Neural cell (in vitro differentiated cells): ENCODE measurements at regions not wholly inside any gene's neighbourhood (a gene's known extent, or its start where the extent isn't known, plus 50 kb on each side); places are given as distances from the start of the nearest gene placed in this dataset.

Experiments used
- EP300 ChIP-seq: fragments of 450-650 bp; conservative IDR thresholded peaks from 2 replicates; pipeline ENCODE4 v1.6.1; 2014; ENCODE audit warnings: antibody characterized with exemption, mild to moderate bottlenecking, moderate library complexity; ENCODE audit not compliant: poor library complexity, severe bottlenecking
- EZH2 ChIP-seq: fragments of 200-600, 300-800 bp; shearing (Covaris generic), sonication (generic); IDR thresholded peaks from 2 replicates; pipeline ENCODE4 v1.6.1; 2014; ENCODE audit warnings: antibody characterized with exemption, low read length, borderline replicate concordance, mild to moderate bottlenecking; ENCODE audit not compliant: insufficient read depth, poor library complexity, severe bottlenecking
- MXI1 ChIP-seq: fragments of 450-650 bp; conservative IDR thresholded peaks from 2 replicates; pipeline ENCODE4 v1.6.1; 2014; ENCODE audit warnings: antibody characterized with exemption, mild to moderate bottlenecking; ENCODE audit not compliant: poor library complexity, severe bottlenecking
- POLR2AphosphoS5 ChIP-seq: IDR thresholded peaks from 2 replicates; pipeline ENCODE4 v1.6.1; 2012
- RAD21 ChIP-seq: fragments of 450-650 bp; conservative IDR thresholded peaks from 2 replicates; pipeline ENCODE4 v1.6.1; 2014; ENCODE audit warnings: antibody characterized with exemption, mild to moderate bottlenecking, moderate library complexity
- SMC3 ChIP-seq: fragments of 450-650 bp; conservative IDR thresholded peaks from 2 replicates; pipeline ENCODE4 v1.6.1; 2014; ENCODE audit warnings: antibody characterized with exemption, mild to moderate bottlenecking, moderate library complexity; ENCODE audit not compliant: poor library complexity
- TAF1 ChIP-seq: IDR thresholded peaks from 2 replicates; pipeline ENCODE4 v1.6.1; 2012; ENCODE audit warnings: low read depth
- TF ChIP-seq, protein P1 (sequence below): fragments of 450-650 bp; IDR thresholded peaks from 2 replicates; pipeline ENCODE4 v1.5.1; 2014; ENCODE audit warnings: antibody characterized with exemption, mild to moderate bottlenecking, moderate library complexity; ENCODE audit not compliant: poor library complexity, severe bottlenecking
- TF ChIP-seq, protein P2 (sequence below): IDR thresholded peaks from 2 replicates; pipeline ENCODE4 v1.6.1; 2012; ENCODE audit warnings: borderline replicate concordance

DNA sequence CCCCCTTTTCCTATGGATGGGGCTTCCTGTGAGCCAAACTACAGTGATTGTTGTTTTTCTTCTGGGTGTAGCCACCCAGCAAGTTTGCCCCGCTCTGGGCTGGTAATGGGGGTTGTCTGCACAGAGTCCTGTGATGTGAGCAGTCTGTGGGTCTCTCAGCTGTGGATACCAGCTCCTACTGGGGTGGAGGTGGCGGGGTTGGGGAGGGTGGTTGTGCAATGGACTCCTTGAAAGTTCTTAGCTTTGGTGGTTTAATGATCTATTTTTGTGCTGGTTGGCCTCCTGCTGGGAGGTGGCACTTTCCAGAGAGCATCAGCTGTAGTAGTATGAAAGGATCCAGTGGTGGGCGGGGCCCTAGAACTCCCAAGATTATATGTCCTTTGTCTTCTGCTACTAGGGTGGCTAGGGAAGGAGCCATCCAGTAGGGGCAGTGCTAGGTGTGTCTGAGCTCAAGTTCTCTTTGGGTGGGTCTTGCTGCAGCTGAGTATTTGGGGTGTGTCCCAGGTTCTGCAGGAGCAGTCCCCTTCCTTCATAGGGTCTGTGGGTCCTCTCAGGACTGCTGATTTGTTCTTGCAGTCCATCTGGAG is 275.6 kb upstream of the PAPPA start:
- TF ChIP-seq, protein P1, sequence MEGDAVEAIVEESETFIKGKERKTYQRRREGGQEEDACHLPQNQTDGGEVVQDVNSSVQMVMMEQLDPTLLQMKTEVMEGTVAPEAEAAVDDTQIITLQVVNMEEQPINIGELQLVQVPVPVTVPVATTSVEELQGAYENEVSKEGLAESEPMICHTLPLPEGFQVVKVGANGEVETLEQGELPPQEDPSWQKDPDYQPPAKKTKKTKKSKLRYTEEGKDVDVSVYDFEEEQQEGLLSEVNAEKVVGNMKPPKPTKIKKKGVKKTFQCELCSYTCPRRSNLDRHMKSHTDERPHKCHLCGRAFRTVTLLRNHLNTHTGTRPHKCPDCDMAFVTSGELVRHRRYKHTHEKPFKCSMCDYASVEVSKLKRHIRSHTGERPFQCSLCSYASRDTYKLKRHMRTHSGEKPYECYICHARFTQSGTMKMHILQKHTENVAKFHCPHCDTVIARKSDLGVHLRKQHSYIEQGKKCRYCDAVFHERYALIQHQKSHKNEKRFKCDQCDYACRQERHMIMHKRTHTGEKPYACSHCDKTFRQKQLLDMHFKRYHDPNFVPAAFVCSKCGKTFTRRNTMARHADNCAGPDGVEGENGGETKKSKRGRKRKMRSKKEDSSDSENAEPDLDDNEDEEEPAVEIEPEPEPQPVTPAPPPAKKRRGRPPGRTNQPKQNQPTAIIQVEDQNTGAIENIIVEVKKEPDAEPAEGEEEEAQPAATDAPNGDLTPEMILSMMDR: no peak
- TF ChIP-seq RAD21 (no peak), POLR2AphosphoS5 (no peak), EZH2 (no peak), TAF1 (no peak), EP300 (no peak), MXI1 (no peak), SMC3 (no peak)
- TF ChIP-seq, protein P2, sequence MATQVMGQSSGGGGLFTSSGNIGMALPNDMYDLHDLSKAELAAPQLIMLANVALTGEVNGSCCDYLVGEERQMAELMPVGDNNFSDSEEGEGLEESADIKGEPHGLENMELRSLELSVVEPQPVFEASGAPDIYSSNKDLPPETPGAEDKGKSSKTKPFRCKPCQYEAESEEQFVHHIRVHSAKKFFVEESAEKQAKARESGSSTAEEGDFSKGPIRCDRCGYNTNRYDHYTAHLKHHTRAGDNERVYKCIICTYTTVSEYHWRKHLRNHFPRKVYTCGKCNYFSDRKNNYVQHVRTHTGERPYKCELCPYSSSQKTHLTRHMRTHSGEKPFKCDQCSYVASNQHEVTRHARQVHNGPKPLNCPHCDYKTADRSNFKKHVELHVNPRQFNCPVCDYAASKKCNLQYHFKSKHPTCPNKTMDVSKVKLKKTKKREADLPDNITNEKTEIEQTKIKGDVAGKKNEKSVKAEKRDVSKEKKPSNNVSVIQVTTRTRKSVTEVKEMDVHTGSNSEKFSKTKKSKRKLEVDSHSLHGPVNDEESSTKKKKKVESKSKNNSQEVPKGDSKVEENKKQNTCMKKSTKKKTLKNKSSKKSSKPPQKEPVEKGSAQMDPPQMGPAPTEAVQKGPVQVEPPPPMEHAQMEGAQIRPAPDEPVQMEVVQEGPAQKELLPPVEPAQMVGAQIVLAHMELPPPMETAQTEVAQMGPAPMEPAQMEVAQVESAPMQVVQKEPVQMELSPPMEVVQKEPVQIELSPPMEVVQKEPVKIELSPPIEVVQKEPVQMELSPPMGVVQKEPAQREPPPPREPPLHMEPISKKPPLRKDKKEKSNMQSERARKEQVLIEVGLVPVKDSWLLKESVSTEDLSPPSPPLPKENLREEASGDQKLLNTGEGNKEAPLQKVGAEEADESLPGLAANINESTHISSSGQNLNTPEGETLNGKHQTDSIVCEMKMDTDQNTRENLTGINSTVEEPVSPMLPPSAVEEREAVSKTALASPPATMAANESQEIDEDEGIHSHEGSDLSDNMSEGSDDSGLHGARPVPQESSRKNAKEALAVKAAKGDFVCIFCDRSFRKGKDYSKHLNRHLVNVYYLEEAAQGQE: no peak
